Activated T-cell treated with anti-CD3 and anti-CD28 coated beads, Interleukin-2, amount 50 U/mL, for 72 hours (primary cell): ENCODE measurements at regions not wholly inside any gene's neighbourhood (a gene's known extent, or its start where the extent isn't known, plus 50 kb on each side); places are given as distances from the start of the nearest gene placed in this dataset.
A peak's percentile ranks its signal among the peaks of the same experiment; 100 is the strongest.

Experiments
- ATAC-seq, 2 donors: fragments of 150-1000 bp; cut with Tn5 transposase; replicated peaks in 1 of 2; 2 replicates each; pipeline ENCODE4 v1.10.0; 2021; ENCODE audit warnings: moderate library complexity in 2 of 2, mild to moderate bottlenecking in 1 of 2
- DNase-seq, 2 donors: peaks; one replicate each; pipeline ENCODE4 v3.0.0; 2021 to 2022; ENCODE audit warnings: mixed read lengths in 1 of 2
- H3K27ac Mint-ChIP-seq: one replicate; pipeline ENCODE4 v1.8.0; 2022; ENCODE audit warnings: mild to moderate bottlenecking, moderate library complexity, mixed read lengths
- H3K27me3 Mint-ChIP-seq: one replicate; pipeline ENCODE4 v1.8.0; 2022; ENCODE audit warnings: low read depth, mixed read lengths
- H3K36me3 Mint-ChIP-seq, 2 donors: one replicate each; pipeline ENCODE4 v1.8.0; 2022; ENCODE audit warnings: mixed read lengths in 2 of 2, mild to moderate bottlenecking in 1 of 2; ENCODE audit not compliant: insufficient read depth in 2 of 2
- H3K4me1 Mint-ChIP-seq: one replicate; pipeline ENCODE4 v1.8.0; 2022; ENCODE audit warnings: low read depth, mixed read lengths
- H3K4me3 Mint-ChIP-seq, 2 donors: one replicate each; pipeline ENCODE4 v1.8.0; 2022; ENCODE audit warnings: mild to moderate bottlenecking in 2 of 2, mixed read lengths in 2 of 2, moderate library complexity in 2 of 2
- H3K9me3 Mint-ChIP-seq, 2 donors: one replicate each; pipeline ENCODE4 v1.8.0; 2022; ENCODE audit warnings: mixed read lengths in 2 of 2

DNA sequence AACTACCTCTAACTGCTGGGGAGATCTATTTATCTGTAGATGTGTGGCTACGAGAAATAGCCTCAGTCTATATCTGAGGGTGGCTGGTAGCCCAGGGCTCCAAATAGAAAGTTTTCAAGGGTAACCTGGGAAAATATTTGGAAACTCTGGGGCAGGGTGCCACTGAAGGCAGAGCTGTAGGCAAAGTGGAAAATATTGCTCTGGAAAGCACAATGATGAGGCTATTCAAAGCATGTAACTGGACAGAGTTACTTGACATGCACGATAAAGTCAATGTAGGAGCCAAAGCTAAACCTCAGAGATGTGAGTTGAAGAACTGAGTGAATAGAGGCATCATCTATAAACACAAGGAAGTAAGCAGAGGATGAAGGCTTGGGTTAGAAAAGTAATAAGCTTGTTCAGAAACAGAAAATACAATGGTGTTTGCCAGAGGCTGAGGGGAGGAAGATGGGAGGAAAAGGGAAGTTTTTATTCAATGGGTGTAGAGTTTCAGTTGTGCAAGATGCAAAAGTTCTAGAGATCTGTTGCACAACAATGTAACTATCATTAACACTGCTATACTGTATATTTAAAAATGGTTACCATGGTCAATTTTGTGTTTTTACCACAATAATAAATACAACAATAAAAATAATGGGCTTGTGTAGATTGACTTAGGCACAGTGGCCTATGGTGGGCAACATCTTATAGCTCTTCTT is 171.6 kb downstream of the MBD2 start:
- ATAC-seq, result no peak
- no peak for DNase-seq
- Mint-ChIP-seq H3K27ac (no peak overlapping the region), H3K4me1 (no peaks in the 10 kb centered on the region), H3K36me3 (no peaks in the 10 kb centered on the region), H3K4me3 (no peak overlapping the region), H3K9me3 (no peaks in the 10 kb centered on the region), H3K27me3 (peaks cover 5% of the 10 kb centered on the region)

DNA sequence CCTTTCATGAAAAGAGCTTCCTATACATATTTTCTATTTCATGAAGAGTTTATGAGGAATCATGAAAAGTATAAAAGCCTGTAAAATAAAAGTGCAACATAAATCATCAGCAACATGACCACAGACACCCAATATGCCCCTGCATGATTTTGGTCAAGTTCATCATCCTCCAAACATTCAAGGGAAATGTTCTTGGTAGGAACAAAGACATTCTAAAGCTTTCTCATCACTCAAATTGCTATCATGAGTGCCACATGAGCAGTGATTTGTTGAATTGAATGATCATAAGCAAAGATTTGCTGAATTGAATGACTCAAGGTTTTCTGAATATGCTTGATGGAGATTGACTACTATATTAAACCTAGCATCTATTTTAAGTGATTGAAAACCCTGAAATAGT is 172.2 kb downstream of the MBD2 start:
- no peak overlapping the region for H3K27ac Mint-ChIP-seq

DNA sequence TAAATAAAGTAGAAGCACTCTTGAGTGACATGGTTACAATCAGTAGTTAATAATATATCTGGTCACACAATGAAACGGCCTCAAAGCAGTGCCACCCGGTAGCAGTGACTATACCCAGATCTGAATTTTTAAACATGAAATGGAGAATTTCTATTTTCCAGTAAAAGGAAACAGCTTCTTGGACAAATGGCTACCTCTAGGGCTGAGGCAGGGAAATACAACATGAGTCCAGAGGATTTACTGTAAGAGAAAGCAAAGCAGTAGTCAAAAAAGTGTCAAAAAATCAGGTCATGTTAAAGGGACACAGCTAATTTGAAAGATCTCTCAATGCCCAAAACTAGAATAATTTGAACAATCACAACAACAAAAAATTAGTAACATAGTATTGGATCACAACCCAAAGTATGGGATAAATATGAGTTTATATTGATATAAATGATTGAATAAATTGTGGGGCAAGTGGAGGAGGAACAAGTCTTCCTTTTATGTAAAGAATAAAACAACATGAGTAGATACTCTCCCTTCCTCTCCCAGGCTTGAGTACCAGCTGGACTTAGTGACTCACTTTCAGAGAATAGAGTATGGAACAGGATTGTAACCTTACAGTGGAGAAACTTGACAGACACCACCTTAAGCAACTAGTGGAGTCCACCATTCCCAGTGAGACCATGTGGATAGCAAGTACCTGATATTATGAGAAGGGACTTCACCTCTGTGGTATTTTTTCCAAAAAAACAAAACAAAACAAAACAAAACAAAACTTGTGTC is 180.8 kb downstream of the MBD2 start:
- H3K9me3 Mint-ChIP-seq, result no peaks in the 10 kb centered on the region
- no peaks in the 10 kb centered on the region for H3K4me1 Mint-ChIP-seq
- no peak overlapping the region for H3K27ac Mint-ChIP-seq
- ATAC-seq (no peak), DNase-seq (no peak)
- no peak overlapping the region for H3K4me3 Mint-ChIP-seq
- no peaks in the 10 kb centered on the region for H3K36me3 Mint-ChIP-seq
- no peaks in the 10 kb centered on the region for H3K27me3 Mint-ChIP-seq

More for the DNA sequence above, 172.2 kb downstream of the MBD2 start:
- no peaks in the 10 kb centered on the region for H3K9me3 Mint-ChIP-seq
- H3K4me1 Mint-ChIP-seq, result no peaks in the 10 kb centered on the region
- no peak overlapping the region for H3K4me3 Mint-ChIP-seq
- H3K36me3 Mint-ChIP-seq, result no peaks in the 10 kb centered on the region
- DNase-seq (no peak), ATAC-seq (no peak)
- H3K27me3 Mint-ChIP-seq, result peaks cover 5% of the 10 kb centered on the region

DNA sequence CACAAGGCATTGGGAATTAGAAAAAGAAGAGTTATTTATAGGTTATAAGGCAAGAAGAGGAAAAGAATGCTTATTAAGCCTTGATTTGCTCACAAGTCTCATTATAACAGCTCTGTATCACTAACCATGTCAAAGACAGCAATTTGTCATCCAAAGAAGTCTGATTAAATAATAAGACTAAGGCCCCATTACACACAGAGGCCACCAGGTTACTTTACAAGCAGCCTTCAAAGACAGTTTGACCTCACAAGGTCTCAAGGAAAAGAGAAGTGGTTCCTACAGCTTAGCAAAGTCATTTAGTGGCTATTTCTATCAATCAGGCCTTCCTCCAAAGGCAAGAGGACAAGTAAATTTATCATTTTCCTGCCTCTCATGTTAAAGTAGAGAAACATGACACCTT is 188.5 kb downstream of the MBD2 start:
- Mint-ChIP-seq H3K27ac (no peak overlapping the region), H3K27me3 (no peaks in the 10 kb centered on the region), H3K4me1 (no peaks in the 10 kb centered on the region), H3K4me3 (no peak overlapping the region), H3K9me3 (no peaks in the 10 kb centered on the region), H3K36me3 (no peaks in the 10 kb centered on the region)
- ATAC-seq (no peak), DNase-seq (no peak)

DNA sequence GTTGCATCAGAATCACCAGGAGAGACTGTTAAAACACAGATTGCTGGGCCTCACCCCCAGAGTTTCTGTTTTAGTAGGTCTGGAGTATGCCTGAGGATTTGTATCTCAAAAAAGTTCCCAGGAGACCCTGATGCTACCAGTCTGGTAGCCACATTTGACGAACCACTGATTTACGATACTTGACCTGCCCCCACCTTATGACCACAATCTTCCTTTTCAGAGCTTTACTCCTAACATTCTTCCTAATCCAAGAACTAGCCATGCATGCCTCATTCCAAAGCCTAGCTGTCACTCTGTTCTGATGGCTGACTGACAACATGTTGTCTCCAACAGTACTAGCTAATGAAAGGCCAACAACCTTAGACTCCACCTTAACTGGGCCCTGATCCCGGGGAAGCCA is 191.4 kb downstream of the MBD2 start:
- Mint-ChIP-seq H3K27me3 (peaks cover 4% of the 10 kb centered on the region), H3K27ac (no peak overlapping the region), H3K4me1 (no peaks in the 10 kb centered on the region), H3K9me3 (no peaks in the 10 kb centered on the region), H3K4me3 (no peak overlapping the region), H3K36me3 (no peaks in the 10 kb centered on the region)
- DNase-seq (no peak), ATAC-seq (no peak)

DNA sequence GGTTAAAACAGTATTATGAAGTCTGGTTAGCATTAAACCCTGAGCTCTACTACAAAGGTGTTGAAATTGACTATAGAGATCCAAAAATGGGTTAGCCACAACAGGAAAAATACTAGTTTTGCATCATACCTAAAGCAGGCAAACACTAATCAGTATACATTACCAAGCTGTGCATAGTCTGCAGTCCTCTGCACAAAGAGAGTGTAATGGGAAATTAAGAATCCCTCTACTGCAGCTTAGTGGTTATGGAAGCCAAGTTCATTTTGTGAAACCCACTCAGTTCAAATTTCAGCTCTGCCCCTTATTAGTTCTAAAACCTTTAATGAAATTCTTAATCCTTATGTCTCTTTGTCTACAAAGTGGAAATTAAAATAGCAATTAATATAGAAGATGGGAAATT is 192.1 kb downstream of the MBD2 start:
- Mint-ChIP-seq H3K27me3 (peaks cover 9% of the 10 kb centered on the region), H3K4me3 (no peak overlapping the region), H3K27ac (no peak overlapping the region), H3K36me3 (no peaks in the 10 kb centered on the region), H3K9me3 (no peaks in the 10 kb centered on the region), H3K4me1 (no peaks in the 10 kb centered on the region)
- no peak for DNase-seq
- ATAC-seq, result no peak

DNA sequence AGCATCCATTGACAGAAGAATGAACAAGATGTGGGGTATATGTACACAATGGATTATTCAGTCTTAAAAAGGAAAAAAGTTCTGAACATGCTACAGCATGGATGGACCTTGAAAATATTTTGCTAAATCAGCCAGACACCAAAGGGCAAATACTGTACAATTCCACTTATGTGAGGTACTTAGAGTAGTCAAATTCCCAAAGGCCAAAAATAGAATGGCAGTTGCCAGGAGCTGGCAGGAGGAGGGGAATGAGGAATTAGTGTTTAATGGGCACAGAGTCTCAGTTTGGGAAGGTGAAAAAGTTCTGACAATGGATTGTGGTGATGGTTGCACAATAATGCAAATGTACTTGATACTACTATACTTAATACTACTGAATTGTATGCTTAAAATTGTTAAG is 193.2 kb downstream of the MBD2 start:
- Mint-ChIP-seq H3K27me3 (peaks cover 9% of the 10 kb centered on the region), H3K27ac (no peak overlapping the region), H3K9me3 (no peaks in the 10 kb centered on the region), H3K36me3 (no peaks in the 10 kb centered on the region), H3K4me3 (no peak overlapping the region), H3K4me1 (no peaks in the 10 kb centered on the region)
- ATAC-seq (no peak), DNase-seq (no peak)

DNA sequence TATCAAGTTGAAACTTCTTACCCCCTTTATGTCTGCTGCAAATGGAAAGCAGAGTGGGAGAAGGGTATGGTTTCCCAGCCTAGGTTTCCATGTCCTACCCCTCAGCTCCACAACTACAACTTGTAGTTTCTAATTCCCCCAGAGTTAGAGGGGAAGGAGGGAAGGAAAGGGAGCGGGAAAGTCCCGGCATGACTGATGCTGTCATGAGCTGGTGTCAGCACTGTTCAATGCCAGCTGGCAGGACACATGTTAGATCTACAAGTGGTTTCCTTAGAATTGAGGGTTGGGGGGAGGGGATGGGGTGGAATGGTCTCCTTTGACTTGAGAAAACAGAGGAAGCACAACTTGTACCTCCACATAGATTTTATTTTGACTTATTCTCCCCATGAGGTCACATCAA is 194.0 kb downstream of the MBD2 start:
- no peaks in the 10 kb centered on the region for H3K4me1 Mint-ChIP-seq
- H3K9me3 Mint-ChIP-seq, result no peaks in the 10 kb centered on the region
- H3K36me3 Mint-ChIP-seq, result no peaks in the 10 kb centered on the region
- ATAC-seq (no peak), DNase-seq (no peak)
- H3K4me3 Mint-ChIP-seq, result no peak overlapping the region
- no peak overlapping the region for H3K27ac Mint-ChIP-seq
- H3K27me3 Mint-ChIP-seq, result peaks cover 9% of the 10 kb centered on the region

DNA sequence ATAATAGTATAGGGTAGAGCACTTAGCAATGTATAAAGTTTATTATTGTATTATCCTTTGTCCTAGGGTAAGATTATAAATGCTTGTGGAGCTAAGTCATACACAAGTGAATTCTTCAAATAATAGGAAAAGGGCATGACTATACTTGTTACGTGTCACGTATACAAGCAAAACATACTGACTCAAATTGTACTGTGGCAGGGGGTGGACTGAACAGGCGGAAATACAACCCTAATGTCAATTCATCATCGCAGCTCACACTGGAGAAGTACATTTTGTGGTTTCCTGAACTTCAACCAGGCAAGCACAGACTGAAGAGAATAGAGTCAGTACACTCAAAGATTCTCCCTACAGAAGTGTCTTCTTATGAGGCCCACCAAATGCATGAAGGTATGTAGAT is 201.0 kb downstream of the MBD2 start:
- H3K4me3 Mint-ChIP-seq, result peak overlapping the region in 1 of 2 donors; percentile 13

DNA sequence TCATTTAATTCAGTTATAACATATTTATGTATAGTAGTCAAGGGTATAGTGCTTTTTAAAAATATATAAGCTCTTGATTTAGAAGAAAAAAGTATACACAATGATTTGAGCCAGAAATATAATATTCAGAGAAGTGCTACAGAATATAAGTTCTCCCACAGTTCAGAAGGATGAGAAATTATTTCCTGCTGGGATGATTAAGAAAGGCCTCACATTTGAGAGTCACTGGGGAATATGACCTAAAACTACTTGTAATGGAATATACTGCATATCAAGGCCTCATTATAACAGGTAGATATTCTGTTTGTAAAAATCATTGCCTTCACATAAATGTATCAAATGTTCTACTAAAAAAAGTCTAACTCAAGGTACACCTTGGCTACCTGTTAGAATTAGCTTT is 203.5 kb downstream of the MBD2 start:
- DNase-seq (no peak), ATAC-seq (no peak)
- Mint-ChIP-seq H3K9me3 (no peaks in the 10 kb centered on the region), H3K4me3 (no peak overlapping the region), H3K36me3 (no peaks in the 10 kb centered on the region), H3K4me1 (no peaks in the 10 kb centered on the region), H3K27ac (no peak overlapping the region), H3K27me3 (peaks cover 5% of the 10 kb centered on the region)

More for the DNA sequence above, 201.0 kb downstream of the MBD2 start:
- Mint-ChIP-seq H3K27me3 (peaks cover 9% of the 10 kb centered on the region), H3K36me3 (no peaks in the 10 kb centered on the region), H3K9me3 (no peaks in the 10 kb centered on the region), H3K4me1 (no peaks in the 10 kb centered on the region), H3K27ac (no peak overlapping the region)
- DNase-seq, result no peak
- ATAC-seq, result peak in 1 of 2 donors; percentile 82

DNA sequence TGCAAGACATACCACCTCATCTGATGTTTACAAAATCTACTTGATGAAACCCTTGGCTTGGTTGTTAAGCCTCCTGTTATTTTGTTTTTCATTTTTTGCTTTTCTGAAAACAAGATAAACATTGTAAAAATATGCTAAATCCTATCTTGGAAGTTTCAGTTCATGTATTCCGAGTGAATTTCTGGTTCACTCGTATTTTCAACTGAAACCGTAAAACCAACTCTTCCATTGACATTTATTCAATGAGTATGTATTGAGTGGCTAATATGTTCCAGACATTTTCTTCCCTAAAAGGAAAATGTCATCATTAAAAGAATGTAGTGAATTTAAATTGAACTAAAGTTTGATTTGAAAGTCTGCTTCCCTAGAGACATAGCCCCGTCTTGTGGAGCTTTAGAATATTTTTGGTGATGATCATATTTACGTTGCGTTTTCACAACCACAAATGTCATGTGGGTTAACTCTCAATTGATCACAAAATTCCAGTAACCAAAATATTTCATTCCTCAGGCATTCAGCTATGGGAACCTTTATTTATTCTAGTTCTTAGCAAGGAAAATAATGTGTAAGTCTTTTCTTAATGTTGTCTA is 204.2 kb downstream of the MBD2 start:
- ATAC-seq (no peak), DNase-seq (no peak)
- Mint-ChIP-seq H3K27ac (no peak overlapping the region), H3K9me3 (no peaks in the 10 kb centered on the region), H3K36me3 (no peaks in the 10 kb centered on the region), H3K27me3 (peaks cover 5% of the 10 kb centered on the region), H3K4me3 (no peak overlapping the region), H3K4me1 (no peaks in the 10 kb centered on the region)

DNA sequence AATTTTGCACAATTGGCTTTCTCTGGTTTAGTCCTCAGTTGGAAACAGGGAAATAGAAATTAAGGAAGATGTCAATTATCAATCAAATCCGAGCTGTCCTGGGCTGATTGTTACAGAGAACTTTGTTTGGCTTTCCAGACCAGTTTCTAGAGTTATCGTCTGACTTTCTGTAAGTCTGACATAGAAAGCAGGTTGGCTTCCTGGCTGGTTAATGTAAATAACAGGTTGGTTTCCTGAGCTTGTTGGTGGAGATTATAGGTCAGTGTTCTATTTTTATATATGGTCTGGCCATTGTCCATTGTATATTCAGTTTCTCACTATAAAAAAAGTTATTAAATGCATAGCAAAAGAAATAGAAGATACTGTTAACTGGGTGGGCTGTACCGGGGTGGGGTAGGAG is 204.8 kb downstream of the MBD2 start:
- ATAC-seq (no peak), DNase-seq (no peak)
- H3K4me3 Mint-ChIP-seq, result no peak overlapping the region
- peaks cover 5% of the 10 kb centered on the region for H3K27me3 Mint-ChIP-seq
- H3K27ac Mint-ChIP-seq, result no peak overlapping the region
- H3K4me1 Mint-ChIP-seq, result no peaks in the 10 kb centered on the region
- no peaks in the 10 kb centered on the region for H3K36me3 Mint-ChIP-seq
- no peaks in the 10 kb centered on the region for H3K9me3 Mint-ChIP-seq

DNA sequence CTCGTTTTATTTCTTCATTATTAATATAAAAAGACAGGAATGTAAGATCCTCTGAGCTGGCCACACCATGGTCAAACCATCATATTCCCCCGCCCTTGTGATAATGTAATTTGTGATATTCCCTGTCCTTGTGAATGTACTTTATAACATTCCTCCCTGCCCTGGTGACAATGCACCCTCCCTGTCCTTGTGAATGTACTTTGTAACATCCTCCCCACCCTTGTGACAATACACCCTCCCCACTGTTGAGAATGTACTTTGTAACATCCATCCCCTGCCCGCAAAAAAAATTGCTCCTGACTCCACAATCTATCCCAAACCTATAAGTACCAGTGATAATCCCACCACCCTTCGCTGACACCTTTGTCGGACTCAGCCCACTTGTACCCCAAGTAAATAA is 211.0 kb downstream of the MBD2 start:
- Mint-ChIP-seq H3K4me3 (no peak overlapping the region), H3K36me3 (no peaks in the 10 kb centered on the region), H3K27ac (no peak overlapping the region), H3K4me1 (no peaks in the 10 kb centered on the region), H3K9me3 (no peaks in the 10 kb centered on the region), H3K27me3 (peaks cover 5% of the 10 kb centered on the region)
- DNase-seq (no peak), ATAC-seq (no peak)
